Panc1 (cell line): ENCODE measurements at regions not wholly inside any gene's neighbourhood (a gene's known extent, or its start where the extent isn't known, plus 50 kb on each side); places are given as distances from the start of the nearest gene placed in this dataset.

ENCODE experiments used
- ATAC-seq: fragments of 200-7000 bp; cut with Tn5 transposase; 2 replicates; pipeline ENCODE4 v1.9.1; 2020; ENCODE audit warnings: mild to moderate bottlenecking, moderate library complexity
- BruUV-seq: library from RNA; stranded (reverse); fragments of 400-500 nt; replicated peaks from 2 replicates; lab custom pipeline; 2021; lab: Mats Ljungman, UMichigan
- CTCF ChIA-PET: fragments of 300-600 bp; sonication (Branson Sonifier 250); formaldehyde crosslinking; loops from one replicate; lab custom pipeline; 2022; ENCODE audit warnings: antibody characterized with exemption; lab: Charles Lee
- POLR2A ChIA-PET: fragments of 300-600 bp; sonication (Branson Sonifier 250); formaldehyde crosslinking; loops from one replicate; lab custom pipeline; 2022; ENCODE audit warnings: antibody characterized with exemption; lab: Charles Lee
- DNase-seq: peaks from one replicate; pipeline ENCODE4 v3.0.0-alpha.2; 2010; ENCODE audit warnings: low read depth, low spot score
- H3K27ac ChIP-seq: 2 replicates; pipeline ENCODE4 v1.5.1; 2011; ENCODE audit warnings: mild to moderate bottlenecking, low read length, inconsistent platforms
- H3K27me3 ChIP-seq: fragments of 200-500 bp; sonication (Bioruptor generic); 2 replicates; pipeline ENCODE4 v1.6.0; 2014; ENCODE audit warnings: low read length, inconsistent platforms; ENCODE audit not compliant: control insufficient read depth, insufficient read depth
- H3K36me3 ChIP-seq: fragments of 200-500 bp; sonication (Bioruptor generic); 2 replicates; pipeline ENCODE4 v1.5.1; 2014; ENCODE audit warnings: inconsistent platforms, mild to moderate bottlenecking, low read length, moderate library complexity; ENCODE audit not compliant: control insufficient read depth, insufficient read depth
- H3K4me1 ChIP-seq: 2 replicates; pipeline ENCODE4 v1.5.1; 2011; ENCODE audit warnings: inconsistent platforms, mild to moderate bottlenecking, low read length, moderate library complexity; ENCODE audit not compliant: control insufficient read depth, insufficient read depth
- H3K4me3 ChIP-seq, 2 experiments: 2 replicates each; pipeline ENCODE4 v1.5.1; 2011 to 2012; ENCODE audit warnings: low read depth in 2 of 2, low read length in 2 of 2, mild to moderate bottlenecking in 2 of 2, inconsistent platforms in 1 of 2, moderate library complexity in 1 of 2
- H3K9me3 ChIP-seq: fragments of 200-500 bp; sonication (Bioruptor generic); 2 replicates; pipeline ENCODE4 v1.5.1; 2014; ENCODE audit warnings: low read depth, mild to moderate bottlenecking, inconsistent platforms, low read length, moderate library complexity; ENCODE audit not compliant: control insufficient read depth, insufficient read depth
- CTCF ChIP-seq: fragments of 450-650 bp; IDR thresholded peaks from 2 replicates; pipeline ENCODE4 v1.5.1; 2017; ENCODE audit warnings: mild to moderate bottlenecking
- POLR2AphosphoS5 ChIP-seq: IDR thresholded peaks from 2 replicates; pipeline ENCODE4 v1.6.1; 2012; ENCODE audit warnings: mild to moderate bottlenecking, low read depth, low read length, moderate library complexity
- SIN3A ChIP-seq: IDR thresholded peaks from 2 replicates; pipeline ENCODE4 v1.6.1; 2012; ENCODE audit warnings: low read depth, mild to moderate bottlenecking, low read length, moderate library complexity, borderline replicate concordance; ENCODE audit not compliant: insufficient read depth
- TCF7L2 ChIP-seq: IDR thresholded peaks from 2 replicates; pipeline ENCODE4 v1.6.1; 2011; ENCODE audit warnings: mild to moderate bottlenecking, low read depth, low read length, inconsistent platforms
- in situ Hi-C: cut with HindIII; loops from 2 replicates; pipeline ENCODE4 v1.10.0; 2016; ENCODE audit warnings: low sequenced_read_pairs, low pct_unique_long_range_greater_than_20kb
- intact Hi-C: fragments of 100-400 bp; cut with micrococcal nuclease; formaldehyde crosslinking; loops from one replicate; pipeline ENCODE4 v1.10.0; 2022; ENCODE audit not compliant: unreplicated experiment
- TF ChIP-seq, protein P1 (sequence below), 2 experiments: IDR thresholded peaks; 2 replicates each; pipeline ENCODE4 v1.6.1; 2011 to 2012; ENCODE audit warnings: low read depth in 2 of 2, control low read depth in 1 of 2, low read length in 1 of 2, mild to moderate bottlenecking in 1 of 2, moderate library complexity in 1 of 2; ENCODE audit not compliant: insufficient read depth in 1 of 2

DNA sequence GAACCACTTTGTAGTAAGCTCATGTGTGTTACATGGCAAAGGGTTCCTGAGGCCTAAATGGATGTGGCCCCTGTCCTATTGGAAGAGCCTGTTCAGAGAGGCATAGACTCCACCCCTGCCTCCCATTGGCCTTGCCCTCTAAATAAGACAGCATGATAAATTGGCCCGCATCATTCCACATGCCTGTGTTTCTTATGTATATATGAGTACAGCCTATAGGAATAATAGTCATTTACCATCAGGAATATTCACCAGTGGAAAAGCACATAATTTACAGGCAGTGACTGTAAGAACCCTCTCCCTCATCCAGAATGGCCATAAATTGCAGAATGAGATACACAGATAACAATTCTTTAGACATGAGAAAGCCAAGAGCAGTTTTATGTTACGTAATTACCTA is 519.5 kb upstream of the DAB1 start:
- POLR2A ChIA-PET = no interaction called here
- no peak for ATAC-seq
- no peaks in the 10 kb centered on the region for H3K36me3 ChIP-seq
- H3K4me1 ChIP-seq = no peaks in the 10 kb centered on the region
- no peak for DNase-seq
- no TSS peak for BruUV-seq
- no peak overlapping the region for H3K4me3 ChIP-seq
- no peak for TF ChIP-seq TCF7L2
- TF ChIP-seq, protein P1, sequence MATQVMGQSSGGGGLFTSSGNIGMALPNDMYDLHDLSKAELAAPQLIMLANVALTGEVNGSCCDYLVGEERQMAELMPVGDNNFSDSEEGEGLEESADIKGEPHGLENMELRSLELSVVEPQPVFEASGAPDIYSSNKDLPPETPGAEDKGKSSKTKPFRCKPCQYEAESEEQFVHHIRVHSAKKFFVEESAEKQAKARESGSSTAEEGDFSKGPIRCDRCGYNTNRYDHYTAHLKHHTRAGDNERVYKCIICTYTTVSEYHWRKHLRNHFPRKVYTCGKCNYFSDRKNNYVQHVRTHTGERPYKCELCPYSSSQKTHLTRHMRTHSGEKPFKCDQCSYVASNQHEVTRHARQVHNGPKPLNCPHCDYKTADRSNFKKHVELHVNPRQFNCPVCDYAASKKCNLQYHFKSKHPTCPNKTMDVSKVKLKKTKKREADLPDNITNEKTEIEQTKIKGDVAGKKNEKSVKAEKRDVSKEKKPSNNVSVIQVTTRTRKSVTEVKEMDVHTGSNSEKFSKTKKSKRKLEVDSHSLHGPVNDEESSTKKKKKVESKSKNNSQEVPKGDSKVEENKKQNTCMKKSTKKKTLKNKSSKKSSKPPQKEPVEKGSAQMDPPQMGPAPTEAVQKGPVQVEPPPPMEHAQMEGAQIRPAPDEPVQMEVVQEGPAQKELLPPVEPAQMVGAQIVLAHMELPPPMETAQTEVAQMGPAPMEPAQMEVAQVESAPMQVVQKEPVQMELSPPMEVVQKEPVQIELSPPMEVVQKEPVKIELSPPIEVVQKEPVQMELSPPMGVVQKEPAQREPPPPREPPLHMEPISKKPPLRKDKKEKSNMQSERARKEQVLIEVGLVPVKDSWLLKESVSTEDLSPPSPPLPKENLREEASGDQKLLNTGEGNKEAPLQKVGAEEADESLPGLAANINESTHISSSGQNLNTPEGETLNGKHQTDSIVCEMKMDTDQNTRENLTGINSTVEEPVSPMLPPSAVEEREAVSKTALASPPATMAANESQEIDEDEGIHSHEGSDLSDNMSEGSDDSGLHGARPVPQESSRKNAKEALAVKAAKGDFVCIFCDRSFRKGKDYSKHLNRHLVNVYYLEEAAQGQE (IDR thresholded peaks at IDR 0.05; ENCODE audit: insufficient read depth in 1 of 2, low read depth in 2 of 2, low read length in 1 of 2) = no peak
- TF ChIP-seq CTCF = no peak
- no peak for TF ChIP-seq POLR2AphosphoS5
- no peak for TF ChIP-seq SIN3A
- in situ Hi-C loops = no loop called here
- H3K9me3 ChIP-seq = no peaks in the 10 kb centered on the region
- H3K27me3 ChIP-seq = no peaks in the 10 kb centered on the region
- no peak overlapping the region for H3K27ac ChIP-seq
- CTCF ChIA-PET = no interaction called here
- intact Hi-C loops = no loop called here

DNA sequence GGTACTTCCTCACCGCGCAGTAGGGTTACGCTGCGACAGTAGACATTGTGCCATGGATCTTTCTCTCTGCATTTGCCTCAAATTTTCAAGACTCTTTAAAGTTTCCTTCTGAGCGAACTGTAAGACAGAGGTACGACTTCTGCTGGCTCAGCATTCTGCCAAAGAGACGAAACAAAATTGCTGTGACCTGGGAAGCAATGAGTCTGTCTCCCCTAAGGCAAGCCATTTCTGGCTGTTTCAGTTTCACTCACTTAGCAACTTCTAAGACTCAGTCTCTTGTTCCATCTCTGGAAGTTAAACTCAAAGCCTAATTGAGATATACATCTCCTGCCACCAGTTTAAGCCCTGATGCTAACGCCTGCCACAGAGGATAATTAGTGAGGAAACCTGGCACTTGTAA is 510.9 kb upstream of the DAB1 start:
- TF ChIP-seq SIN3A (no peak), TCF7L2 (no peak), CTCF (no peak), POLR2AphosphoS5 (no peak)
- TF ChIP-seq, protein P1 (IDR thresholded peaks at IDR 0.05; ENCODE audit: insufficient read depth in 1 of 2, low read depth in 2 of 2, low read length in 1 of 2) = no peak
- in situ Hi-C loops = no loop called here
- CTCF ChIA-PET = no interaction called here
- Histone ChIP-seq H3K36me3 (no peaks in the 10 kb centered on the region), H3K4me3 (no peak overlapping the region), H3K27ac (no peak overlapping the region), H3K4me1 (no peaks in the 10 kb centered on the region), H3K9me3 (no peaks in the 10 kb centered on the region), H3K27me3 (no peaks in the 10 kb centered on the region)
- no TSS peak for BruUV-seq
- DNase-seq (no peak), ATAC-seq (no peak)
- intact Hi-C loops = no loop called here
- POLR2A ChIA-PET = no interaction called here
